Kidney (tissue), 13 donors: ENCODE measurements at regions not wholly inside any gene's neighbourhood (a gene's known extent, or its start where the extent isn't known, plus 50 kb on each side); places are given as distances from the start of the nearest gene placed in this dataset.

ENCODE experiments used
- DNase-seq, 5 donors: peaks; one replicate each; pipeline ENCODE4 v3.0.0-alpha.2; 2013 to 2020
- FAIRE-seq: peaks from 2 replicates; lab custom pipeline; 2012; peaks lifted over from hg19 to GRCh38; lab: Jason Lieb, UNC
- H3K27ac ChIP-seq, 2 donors: one replicate each; pipeline ENCODE4 v1.7.0; 2013; ENCODE audit warnings: low read depth in 2 of 2, low read length in 2 of 2, inconsistent platforms in 1 of 2
- H3K27me3 ChIP-seq: one replicate; pipeline ENCODE4 v1.7.1; 2013; ENCODE audit warnings: low read length, inconsistent platforms; ENCODE audit not compliant: control insufficient read depth, insufficient read depth
- H3K36me3 ChIP-seq, 3 donors: one replicate each; pipeline versions ENCODE4 v1.7.0 to v1.7.1; 2013; ENCODE audit warnings: low read length in 3 of 3, control low read depth in 1 of 3, inconsistent platforms in 1 of 3; ENCODE audit not compliant: insufficient read depth in 3 of 3, control insufficient read depth in 2 of 3
- H3K4me1 ChIP-seq, 3 donors: one replicate each; pipeline versions ENCODE4 v1.7.0 to v1.7.1; 2013; ENCODE audit warnings: low read length in 3 of 3, inconsistent platforms in 1 of 3, low read depth in 1 of 3; ENCODE audit not compliant: control insufficient read depth in 2 of 3, insufficient read depth in 2 of 3
- H3K4me3 ChIP-seq, 3 donors: one replicate each; pipeline versions ENCODE4 v1.7.0 to v1.8.1; 2013; ENCODE audit warnings: low read length in 3 of 3, control low read depth in 1 of 3, inconsistent platforms in 1 of 3
- H3K9ac ChIP-seq, 3 donors: one replicate each; pipeline versions ENCODE4 v1.7.0 to v1.7.1; 2013; ENCODE audit warnings: low read length in 3 of 3, control low read depth in 1 of 3, inconsistent platforms in 1 of 3
- H3K9me3 ChIP-seq, 3 donors: one replicate each; pipeline versions ENCODE4 v1.7.0 to v1.7.1; 2013; ENCODE audit warnings: low read length in 3 of 3, control low read depth in 1 of 3, inconsistent platforms in 1 of 3; ENCODE audit not compliant: control insufficient read depth in 2 of 3, insufficient read depth in 1 of 3
- CTCF ChIP-seq: IDR thresholded peaks from 3 replicates; pipeline ENCODE4 v1.5.1; 2012; ENCODE audit warnings: mild to moderate bottlenecking, moderate library complexity, borderline replicate concordance; ENCODE audit not compliant: insufficient read depth; ENCODE audit errors: extremely low read depth
- intact Hi-C: fragments of 100-400 bp; cut with DNase I; formaldehyde crosslinking; loops from one replicate; pipeline ENCODE4 v1.11.1; 2022
- donor health status: control.
- donor health status: control.
- donor health status: control.
- donor health status: control.
- donor health status: control.
- donor health status: DM: yes; HTN: yes; CAD: no.
- donor health status: Normal renal cell carcinoma (clear cell type).

GRCh38 chr21:28821276-28822122 is 171.2 kb downstream of the LTN1 start:
- FAIRE-seq (no peak), DNase-seq (peak in 2 of 5 donors; percentile 13 to 45)
- no peak overlapping the region for H3K4me3 ChIP-seq
- no peak overlapping the region for H3K27ac ChIP-seq
- H3K9ac ChIP-seq, result no peak overlapping the region
- TF ChIP-seq CTCF, result no peak
- H3K4me1 ChIP-seq, result peaks cover 0 to 8% (median 3%) of the 10 kb centered on the region in 3 donors
- H3K36me3 ChIP-seq, result no peaks in the 10 kb centered on the region
- intact Hi-C loops, result no loop called here
- H3K27me3 ChIP-seq, result no peaks in the 10 kb centered on the region
- H3K9me3 ChIP-seq, result no peaks in the 10 kb centered on the region

GRCh38 chr21:28818663-28819278 is 173.9 kb downstream of the LTN1 start:
- no peak overlapping the region for H3K4me3 ChIP-seq
- intact Hi-C loops, result no loop called here
- TF ChIP-seq CTCF, result no peak
- FAIRE-seq (no peak), DNase-seq (peak in 1 of 5 donors; percentile 3)
- H3K9me3 ChIP-seq, result no peaks in the 10 kb centered on the region
- no peaks in the 10 kb centered on the region for H3K36me3 ChIP-seq
- H3K27me3 ChIP-seq, result no peaks in the 10 kb centered on the region
- H3K27ac ChIP-seq, result no peak overlapping the region
- H3K9ac ChIP-seq, result no peak overlapping the region
- peaks cover 0 to 8% (median 2%) of the 10 kb centered on the region in 3 donors for H3K4me1 ChIP-seq

GRCh38 chr21:28817871-28818270 is 174.8 kb downstream of the LTN1 start:
- no peak overlapping the region for H3K27ac ChIP-seq
- H3K4me1 ChIP-seq, result peaks cover 0 to 4% (median 0%) of the 10 kb centered on the region in 3 donors
- no peak for TF ChIP-seq CTCF
- no peaks in the 10 kb centered on the region for H3K9me3 ChIP-seq
- DNase-seq (no peak), FAIRE-seq (no peak)
- intact Hi-C loops, result no loop called here
- H3K4me3 ChIP-seq, result no peak overlapping the region
- H3K36me3 ChIP-seq, result no peaks in the 10 kb centered on the region
- H3K9ac ChIP-seq, result no peak overlapping the region
- H3K27me3 ChIP-seq, result no peaks in the 10 kb centered on the region
